Hepatocyte (in vitro differentiated cells): ENCODE measurements at regions not wholly inside any gene's neighbourhood (a gene's known extent, or its start where the extent isn't known, plus 50 kb on each side); places are given as distances from the start of the nearest gene placed in this dataset.

Source experiments
- DNase-seq: peaks from one replicate; pipeline ENCODE4 v3.0.0-alpha.2; 2016; ENCODE audit warnings: low spot score
- H2AFZ ChIP-seq: fragments of 200-600 bp; sonication (generic); 2 replicates; pipeline ENCODE4 v1.6.0; 2016; ENCODE audit warnings: antibody characterized with exemption, mild to moderate bottlenecking
- H3K27ac ChIP-seq: fragments of 200-600 bp; sonication (generic); 2 replicates; pipeline ENCODE4 v1.5.1; 2016; ENCODE audit warnings: mild to moderate bottlenecking
- H3K27me3 ChIP-seq: fragments of 200-600 bp; sonication (generic); 2 replicates; pipeline ENCODE4 v1.6.1; 2016
- H3K36me3 ChIP-seq: fragments of 200-600 bp; sonication (generic); replicated peaks from 2 replicates; pipeline ENCODE4 v1.5.1; 2016; ENCODE audit warnings: low read depth; ENCODE audit not compliant: insufficient read depth
- H3K4me1 ChIP-seq: fragments of 200-600 bp; sonication (generic); 2 replicates; pipeline ENCODE4 v1.5.1; 2016; ENCODE audit warnings: mild to moderate bottlenecking, moderate library complexity; ENCODE audit not compliant: insufficient read depth
- H3K4me2 ChIP-seq: fragments of 200-600 bp; sonication (generic); 2 replicates; pipeline ENCODE4 v1.6.0; 2016
- H3K4me3 ChIP-seq: fragments of 200-600 bp; sonication (generic); 2 replicates; pipeline ENCODE4 v1.5.1; 2016; ENCODE audit warnings: mild to moderate bottlenecking
- H3K79me2 ChIP-seq: fragments of 200-600 bp; sonication (generic); 2 replicates; pipeline ENCODE4 v1.6.0; 2017; ENCODE audit warnings: mild to moderate bottlenecking
- H3K9me2 ChIP-seq: fragments of 200-600 bp; sonication (generic); replicated peaks from 2 replicates; pipeline ENCODE4 v1.6.0; 2017; ENCODE audit warnings: mild to moderate bottlenecking; ENCODE audit not compliant: insufficient read depth
- H3K9me3 ChIP-seq: fragments of 200-600 bp; sonication (generic); 2 replicates; pipeline ENCODE4 v1.5.1; 2016; ENCODE audit warnings: low read depth, mild to moderate bottlenecking
- H4K20me1 ChIP-seq: fragments of 200-600 bp; sonication (generic); 2 replicates; pipeline ENCODE4 v1.6.0; 2016; ENCODE audit warnings: mild to moderate bottlenecking; ENCODE audit not compliant: insufficient read depth, poor library complexity, severe bottlenecking
- CTCF ChIP-seq: fragments of 200-600 bp; sonication (generic); IDR thresholded peaks from 2 replicates; pipeline ENCODE4 v1.5.1; 2016; ENCODE audit warnings: antibody characterized with exemption, mild to moderate bottlenecking; ENCODE audit not compliant: poor library complexity
- EZH2 ChIP-seq: fragments of 200-600 bp; sonication (generic); IDR thresholded peaks from 2 replicates; pipeline ENCODE4 v1.6.1; 2016; ENCODE audit warnings: antibody characterized with exemption, mild to moderate bottlenecking, borderline replicate concordance
- EZH2phosphoT487 ChIP-seq: fragments of 200-600 bp; sonication (generic); IDR thresholded peaks from one replicate; pipeline ENCODE4 v1.6.1; 2018; ENCODE audit warnings: antibody characterized with exemption, mild to moderate bottlenecking, low read depth, moderate library complexity; ENCODE audit not compliant: unreplicated experiment, severe bottlenecking
- WGBS: methylation state at CpG from one replicate; pipeline ENCODE4 v1.1.6; 2016; ENCODE audit warnings: low lambda C conversion rate; ENCODE audit errors: missing lambda C conversion rate; 5-methylcytosine and 5-hydroxymethylcytosine counted together

GRCh38 chr13:67878376-67878775, 648.2 kb upstream of the PCDH9 start:
- no peak for DNase-seq
- Histone ChIP-seq H2AFZ (no peak overlapping the region), H3K27me3 (no peaks in the 10 kb centered on the region), H3K4me3 (no peak overlapping the region), H3K36me3 (no peaks in the 10 kb centered on the region), H3K79me2 (no peaks in the 10 kb centered on the region), H3K9me3 (no peaks in the 10 kb centered on the region), H4K20me1 (no peaks in the 10 kb centered on the region), H3K27ac (no peak overlapping the region), H3K9me2 (no peaks in the 10 kb centered on the region), H3K4me1 (no peaks in the 10 kb centered on the region), H3K4me2 (no peak overlapping the region)
- no peak for TF ChIP-seq CTCF
- WGBS = 96% methylated on average over 8 of the region's 8 CpGs

- 92% methylated on average over 5 of the region's 5 CpGs for WGBS
- no peaks in the 10 kb centered on the region for H3K36me3 ChIP-seq
Measured at GRCh38 chr13:67877031-67877430, 646.9 kb upstream of the PCDH9 start.

GRCh38 chr13:67867206-67867605, 637.1 kb upstream of the PCDH9 start:
- Histone ChIP-seq H3K4me2 (no peak overlapping the region), H3K9me3 (no peaks in the 10 kb centered on the region), H2AFZ (no peak overlapping the region), H3K4me1 (no peaks in the 10 kb centered on the region), H4K20me1 (no peaks in the 10 kb centered on the region), H3K27me3 (no peaks in the 10 kb centered on the region), H3K9me2 (no peaks in the 10 kb centered on the region), H3K27ac (no peak overlapping the region), H3K4me3 (no peak overlapping the region), H3K36me3 (no peaks in the 10 kb centered on the region), H3K79me2 (no peaks in the 10 kb centered on the region)
- TF ChIP-seq CTCF = no peak
- no peak for TF ChIP-seq EZH2phosphoT487
- TF ChIP-seq EZH2 = no peak
- DNase-seq = no peak
- WGBS = 86% methylated on average over 2 of the region's 2 CpGs

More at GRCh38 chr13:67877031-67877430, 646.9 kb upstream of the PCDH9 start:
- H3K4me3 ChIP-seq = no peak overlapping the region
- H3K4me1 ChIP-seq = no peaks in the 10 kb centered on the region
- no peak overlapping the region for H3K4me2 ChIP-seq
- no peaks in the 10 kb centered on the region for H3K79me2 ChIP-seq
- no peak overlapping the region for H3K27ac ChIP-seq
- H3K9me3 ChIP-seq = no peaks in the 10 kb centered on the region
- TF ChIP-seq CTCF = no peak
- no peak for TF ChIP-seq EZH2
- no peak for TF ChIP-seq EZH2phosphoT487
- H4K20me1 ChIP-seq = no peaks in the 10 kb centered on the region
- H3K27me3 ChIP-seq = no peaks in the 10 kb centered on the region
- no peak overlapping the region for H2AFZ ChIP-seq
- no peak for DNase-seq
- H3K9me2 ChIP-seq = no peaks in the 10 kb centered on the region

- WGBS = 79% methylated on average over 3 of the region's 3 CpGs
- no peaks in the 10 kb centered on the region for H3K79me2 ChIP-seq
- H3K27me3 ChIP-seq = no peaks in the 10 kb centered on the region
- no peak for TF ChIP-seq EZH2
- no peak for TF ChIP-seq EZH2phosphoT487
- no peak for TF ChIP-seq CTCF
- H3K4me3 ChIP-seq = no peak overlapping the region
- H3K9me2 ChIP-seq = no peaks in the 10 kb centered on the region
- no peaks in the 10 kb centered on the region for H4K20me1 ChIP-seq
- DNase-seq = no peak
- no peaks in the 10 kb centered on the region for H3K36me3 ChIP-seq
- no peak overlapping the region for H3K27ac ChIP-seq
- H2AFZ ChIP-seq = no peak overlapping the region
- H3K9me3 ChIP-seq = no peaks in the 10 kb centered on the region
- no peak overlapping the region for H3K4me2 ChIP-seq
- no peaks in the 10 kb centered on the region for H3K4me1 ChIP-seq
Measured at GRCh38 chr13:67860315-67860714, 630.2 kb upstream of the PCDH9 start.
